HEK293T (cell line): ENCODE measurements at regions not wholly inside any gene's neighbourhood (a gene's known extent, or its start where the extent isn't known, plus 50 kb on each side); places are given as distances from the start of the nearest gene placed in this dataset.

Experiments
- CTCF ChIA-PET: fragments of 350-600 bp; formaldehyde crosslinking; extraction: SDS; loops from one replicate; lab custom pipeline; 2021; ENCODE audit warnings: antibody characterized with exemption, inconsistent platforms; lab: Yijun Ruan, JAX
- POLR2A ChIA-PET: fragments of 350-600 bp; formaldehyde crosslinking; extraction: SDS; loops from one replicate; lab custom pipeline; 2020; ENCODE audit warnings: antibody characterized with exemption, inconsistent platforms; lab: Yijun Ruan, JAX
- DNase-seq: peaks from one replicate; pipeline ENCODE4 v3.0.0; 2012; ENCODE audit warnings: mixed read lengths; ENCODE audit errors: extremely low spot score
- ARNT ChIP-seq: fragments of 450-650 bp; IDR thresholded peaks from 2 replicates; pipeline ENCODE4 v1.6.1; 2017; ENCODE audit warnings: mild to moderate bottlenecking
- BHLHE40 ChIP-seq: fragments of 450-650 bp; IDR thresholded peaks from 2 replicates; pipeline ENCODE4 v1.6.1; 2016; ENCODE audit warnings: mild to moderate bottlenecking, moderate library complexity, borderline replicate concordance
- CTBP1 ChIP-seq: fragments of 450-650 bp; IDR thresholded peaks from 2 replicates; pipeline ENCODE4 v1.6.1; 2016; ENCODE audit warnings: borderline replicate concordance
- ELF4 ChIP-seq: fragments of 450-650 bp; IDR thresholded peaks from 2 replicates; pipeline ENCODE4 v1.6.1; 2017; ENCODE audit warnings: antibody characterized with exemption
- FOXA1 ChIP-seq: fragments of 450-650 bp; IDR thresholded peaks from 2 replicates; pipeline ENCODE4 v1.6.1; 2016; ENCODE audit warnings: mild to moderate bottlenecking
- FOXK2 ChIP-seq: fragments of 450-650 bp; IDR thresholded peaks from 2 replicates; pipeline ENCODE4 v1.6.1; 2016; ENCODE audit warnings: mild to moderate bottlenecking
- FOXM1 ChIP-seq: fragments of 450-650 bp; IDR thresholded peaks from 2 replicates; pipeline ENCODE4 v1.6.1; 2017; ENCODE audit warnings: mild to moderate bottlenecking, borderline replicate concordance
- HDGF ChIP-seq: fragments of 450-650 bp; IDR thresholded peaks from 2 replicates; pipeline ENCODE4 v1.6.1; 2017; ENCODE audit warnings: antibody characterized with exemption, borderline replicate concordance
- L3MBTL2 ChIP-seq: fragments of 450-650 bp; conservative IDR thresholded peaks from 2 replicates; pipeline ENCODE4 v1.6.1; 2016; ENCODE audit warnings: mild to moderate bottlenecking
- LEF1 ChIP-seq: fragments of 450-650 bp; IDR thresholded peaks from 2 replicates; pipeline ENCODE4 v1.6.1; 2017; ENCODE audit warnings: mild to moderate bottlenecking, borderline replicate concordance
- NFRKB ChIP-seq: fragments of 450-650 bp; IDR thresholded peaks from 2 replicates; pipeline ENCODE4 v1.6.1; 2016; ENCODE audit warnings: mild to moderate bottlenecking, moderate library complexity
- PKNOX1 ChIP-seq: fragments of 450-650 bp; IDR thresholded peaks from 2 replicates; pipeline ENCODE4 v1.6.1; 2016
- SP1 ChIP-seq: fragments of 450-650 bp; IDR thresholded peaks from 2 replicates; pipeline ENCODE4 v1.6.1; 2017
- SUZ12 ChIP-seq: fragments of 450-650 bp; IDR thresholded peaks from 2 replicates; pipeline ENCODE4 v1.6.1; 2016; ENCODE audit warnings: mild to moderate bottlenecking
- TARDBP ChIP-seq: fragments of 450-650 bp; IDR thresholded peaks from 2 replicates; pipeline ENCODE4 v1.6.1; 2016
- ZNF384 ChIP-seq: fragments of 450-650 bp; IDR thresholded peaks from 2 replicates; pipeline ENCODE4 v1.6.1; 2016

GRCh38 chr20:3306068-3306467 is 67.1 kb upstream of the SLC4A11 start:
- no peak for TF ChIP-seq PKNOX1
- TF ChIP-seq BHLHE40 = no peak
- no peak for TF ChIP-seq NFRKB
- ChIA-PET POLR2A (no interaction called here), CTCF (interaction anchor here (1.0 kb wide), 1 partner anchor 11 kb away, joined by 4 read pairs; no protein-coding TSS in a partner anchor)
- no peak for DNase-seq

- no peak for DNase-seq
- TF ChIP-seq ELF4 = no peak
- TF ChIP-seq SUZ12 = no peak
- no peak for TF ChIP-seq FOXK2
- TF ChIP-seq ZNF384 = no peak
- no peak for TF ChIP-seq BHLHE40
- no peak for TF ChIP-seq FOXA1
- ChIA-PET POLR2A (no interaction called here), CTCF (interaction anchor here (1.7 kb wide), 1 partner anchor 12 kb away, joined by 6 read pairs; no protein-coding TSS in a partner anchor)
Measured at GRCh38 chr20:3304456-3304855, 65.5 kb upstream of the SLC4A11 start.

- no peak for TF ChIP-seq LEF1
- TF ChIP-seq BHLHE40 = no peak
- no peak for TF ChIP-seq HDGF
- TF ChIP-seq CTBP1 = no peak
- TF ChIP-seq ZNF384 = no peak
- TF ChIP-seq TARDBP = no peak
- TF ChIP-seq SUZ12 = no peak
- TF ChIP-seq FOXM1 = no peak
- TF ChIP-seq SP1 = no peak
- TF ChIP-seq ARNT = no peak
- no peak for TF ChIP-seq ELF4
- no peak for TF ChIP-seq FOXK2
- no peak for TF ChIP-seq L3MBTL2
- no peak for TF ChIP-seq PKNOX1
- no peak for TF ChIP-seq FOXA1
- TF ChIP-seq NFRKB = no peak
- ChIA-PET CTCF (no interaction called here), POLR2A (no interaction called here)
- DNase-seq = no peak
Measured at GRCh38 chr20:3297079-3297378, 58.0 kb upstream of the SLC4A11 start.

GRCh38 chr20:3296261-3297078 is 57.5 kb upstream of the SLC4A11 start:
- POLR2A ChIA-PET = no interaction called here
- DNase-seq = no peak
- CTCF ChIA-PET = no interaction called here
- TF ChIP-seq ZNF384 = no peak
- no peak for TF ChIP-seq FOXA1
- TF ChIP-seq FOXK2 = no peak
- no peak for TF ChIP-seq SUZ12
- TF ChIP-seq BHLHE40 = no peak
- TF ChIP-seq CTBP1 = no peak
- TF ChIP-seq ARNT = no peak
- no peak for TF ChIP-seq L3MBTL2
- TF ChIP-seq TARDBP = no peak
- TF ChIP-seq LEF1 = no peak
- no peak for TF ChIP-seq SP1
- no peak for TF ChIP-seq PKNOX1
